HG03432 (cell line): ENCODE measurements at regions not wholly inside any gene's neighbourhood (a gene's known extent, or its start where the extent isn't known, plus 50 kb on each side); places are given as distances from the start of the nearest gene placed in this dataset.
"Not testable (repeated sequence)": the region's sequence is repeated elsewhere in the genome, so short reads cannot be mapped to it uniquely, and the experiment has no call there.

Experiments used
- ATAC-seq: cut with Tn5 transposase; IDR thresholded peaks from one replicate; pipeline ENCODE4 v1.9.1; 2021; ENCODE audit warnings: mild to moderate bottlenecking, moderate library complexity; ENCODE audit not compliant: unreplicated experiment

DNA sequence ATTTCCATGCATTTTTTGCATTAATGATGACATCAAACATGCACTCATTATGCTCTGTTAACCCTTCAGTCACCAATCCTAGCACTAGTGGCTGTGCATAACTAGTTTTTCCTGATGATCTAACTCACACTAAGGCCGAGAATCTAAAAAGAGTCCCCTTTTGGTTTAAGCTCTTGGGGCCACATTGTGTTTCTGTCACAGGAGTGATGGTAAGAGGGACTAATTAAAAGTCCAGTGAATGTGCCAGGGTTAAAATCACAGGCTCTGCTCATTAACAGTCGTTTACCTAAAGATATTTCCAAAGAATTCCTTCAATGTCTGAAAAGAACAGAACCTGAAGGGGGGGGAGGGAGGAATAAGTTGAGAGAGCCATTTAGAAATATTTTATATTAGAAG lies 359.0 kb upstream of the ANKRD30A start:
- ATAC-seq = no peak

DNA sequence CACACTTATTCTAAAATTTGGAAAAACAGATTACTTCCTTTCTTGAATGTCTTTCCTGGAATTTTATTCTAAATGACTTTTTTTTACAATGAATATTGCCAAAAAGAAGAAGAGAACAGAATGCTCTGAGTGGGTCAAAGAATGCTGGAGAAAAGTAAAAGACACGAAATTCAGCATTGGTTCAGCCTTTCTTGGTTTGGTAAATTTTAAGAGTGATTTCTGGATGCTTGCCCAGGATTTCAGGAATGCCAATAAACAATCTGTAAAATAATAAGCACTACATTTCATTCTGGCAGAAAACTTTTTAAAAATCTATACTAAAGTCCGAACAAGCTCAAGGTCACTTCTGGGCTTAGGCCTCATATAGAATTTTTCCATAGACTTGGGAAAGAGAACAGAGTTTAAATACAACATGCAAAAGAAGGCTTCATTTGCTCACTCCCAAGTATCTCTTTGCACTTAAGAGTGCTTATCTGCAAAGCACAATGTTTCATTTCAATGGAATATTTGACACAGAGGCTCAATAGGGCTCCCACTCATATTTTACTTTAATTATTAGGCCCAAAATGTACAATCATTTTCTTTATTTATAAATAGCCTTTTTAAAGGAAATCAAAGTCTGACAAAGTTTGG lies 359.5 kb upstream of the ANKRD30A start:
- no peak for ATAC-seq

DNA sequence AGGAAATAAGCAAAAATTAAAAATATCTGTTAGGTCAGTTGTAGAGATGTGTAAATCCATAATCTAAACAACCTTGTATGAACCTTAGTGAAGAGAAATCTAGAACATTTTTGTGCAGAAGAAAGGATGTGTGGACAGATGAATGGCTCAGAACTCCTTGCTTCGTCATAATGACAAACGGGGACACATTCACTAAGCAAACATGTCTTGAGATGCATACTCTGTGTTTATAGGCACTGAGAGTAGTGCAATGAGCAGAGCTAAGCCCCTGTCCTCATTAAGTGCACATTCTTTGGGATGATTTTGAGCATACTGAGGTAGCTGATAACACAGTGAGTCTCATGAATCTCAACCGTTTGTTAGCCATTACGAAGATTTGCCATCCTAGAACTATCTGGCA lies 360.6 kb upstream of the ANKRD30A start:
- ATAC-seq = no peak

- ATAC-seq = no peak
These were observed 364.3 kb upstream of the ANKRD30A start for GRCh38 chr10:36761121-36761520.

DNA sequence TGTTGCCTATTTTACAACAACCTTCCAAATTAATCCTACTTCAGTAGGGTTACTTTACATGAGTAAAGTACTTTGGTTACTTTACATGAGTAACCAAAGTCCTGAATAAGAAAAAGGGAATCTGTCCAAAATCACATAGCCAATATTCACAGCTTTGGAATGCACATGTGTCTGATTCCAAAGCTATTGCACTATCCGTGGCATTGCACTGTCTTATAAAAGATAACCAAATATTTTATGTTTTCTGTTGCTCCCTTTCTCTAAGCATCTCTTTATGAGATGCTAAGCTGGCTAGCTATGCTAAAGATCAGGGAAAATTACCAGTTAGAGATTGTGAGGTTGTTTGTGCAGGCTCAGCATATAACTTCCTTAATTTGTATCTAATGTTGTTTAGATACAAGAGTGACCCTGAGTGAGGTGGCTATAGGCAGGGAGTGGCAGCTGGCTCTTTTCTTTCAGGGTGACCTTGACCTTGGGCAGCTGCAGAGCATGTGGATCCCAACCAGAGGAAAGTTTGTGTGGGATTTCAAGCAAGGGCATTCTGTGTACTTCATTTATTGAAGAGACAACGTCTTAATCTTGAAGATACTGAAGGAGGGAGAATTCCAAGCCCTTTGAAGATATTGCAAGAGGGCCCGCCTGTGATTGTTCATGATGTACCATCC lies 366.1 kb upstream of the ANKRD30A start:
- ATAC-seq = no peak

GRCh38 chr10:36748128-36748871 lies 377.1 kb upstream of the ANKRD30A start:
- ATAC-seq = no peak

GRCh38 chr10:36739884-36740445 lies 385.4 kb upstream of the ANKRD30A start:
- no peak for ATAC-seq

DNA sequence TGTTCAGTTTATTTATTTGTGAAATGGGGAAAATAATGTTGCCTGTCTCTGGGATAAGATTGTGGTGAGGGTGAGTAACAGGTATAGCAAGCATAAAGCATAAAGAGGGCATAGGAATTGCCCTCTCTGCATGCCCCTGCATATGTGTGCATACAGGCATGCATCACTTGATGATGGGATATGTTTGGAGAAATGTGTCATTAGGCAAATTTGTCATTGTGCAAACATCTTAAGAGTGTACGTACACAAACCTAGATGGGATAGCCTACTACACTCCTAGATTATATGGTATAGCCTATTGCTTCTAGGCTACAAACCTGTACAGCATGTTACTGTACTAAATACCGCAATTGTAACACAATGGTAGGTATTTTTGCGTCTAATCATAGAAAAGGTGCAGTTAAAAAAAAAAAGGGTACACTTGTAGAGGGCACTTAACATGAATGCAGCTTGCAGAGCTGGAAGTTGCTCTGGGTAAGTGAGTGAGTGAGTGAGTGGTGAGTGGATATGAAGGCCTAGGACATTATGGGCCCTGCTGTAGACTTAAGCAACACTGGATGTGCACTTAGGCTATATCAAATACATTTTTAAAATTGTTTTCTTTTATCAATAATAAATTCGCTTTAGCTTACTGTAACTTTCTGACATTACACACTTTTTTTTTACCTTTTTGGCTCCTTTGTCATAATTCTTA lies 386.5 kb upstream of the ANKRD30A start:
- ATAC-seq = no peak

- no peak for ATAC-seq
These were observed 389.1 kb upstream of the ANKRD30A start for GRCh38 chr10:36736311-36736710.

DNA sequence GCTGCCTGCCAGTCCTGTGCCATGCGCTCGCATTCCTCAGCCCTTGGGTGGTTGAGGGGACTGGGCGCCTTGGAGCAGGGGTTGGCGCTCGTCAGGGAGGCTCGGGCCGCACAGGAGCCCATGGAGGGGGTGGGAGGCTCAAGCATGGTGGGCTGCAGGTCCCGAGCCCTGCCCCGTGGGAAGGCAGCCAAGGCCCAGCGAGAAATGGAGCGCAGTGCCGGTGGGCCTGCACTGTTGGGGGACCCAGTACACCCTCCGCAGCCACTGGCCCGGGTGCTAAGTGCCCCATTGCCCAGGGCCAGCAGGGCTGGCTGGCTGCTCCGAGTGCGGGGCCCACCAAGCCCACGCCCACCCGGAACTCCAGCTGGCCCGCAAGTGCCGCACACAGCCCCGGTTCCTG lies 390.8 kb upstream of the ANKRD30A start:
- not testable (repeated sequence) for ATAC-seq

DNA sequence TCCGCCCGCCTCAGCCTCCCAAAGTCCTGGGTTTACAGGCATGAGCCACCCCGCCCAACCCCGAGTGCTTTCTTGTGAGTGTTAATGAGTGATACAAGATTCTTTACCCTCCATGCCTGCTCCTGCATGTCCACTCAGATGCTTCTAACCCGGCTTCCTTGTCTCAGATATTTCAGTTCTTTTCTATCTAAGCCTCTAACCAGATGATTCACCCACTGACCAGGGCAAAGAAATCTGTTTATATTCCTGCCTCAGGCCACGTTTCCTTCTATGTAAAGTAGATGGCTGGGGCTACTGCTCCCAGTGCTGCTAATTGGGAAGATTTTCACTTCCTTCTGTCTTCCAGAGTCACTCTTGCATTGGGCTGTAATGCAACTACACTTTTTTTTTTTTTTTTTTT lies 395.1 kb upstream of the ANKRD30A start:
- ATAC-seq = no peak

GRCh38 chr10:36728626-36729025 lies 396.8 kb upstream of the ANKRD30A start:
- ATAC-seq = no peak

- no peak for ATAC-seq
These were observed 399.5 kb upstream of the ANKRD30A start for GRCh38 chr10:36725581-36726520.

DNA sequence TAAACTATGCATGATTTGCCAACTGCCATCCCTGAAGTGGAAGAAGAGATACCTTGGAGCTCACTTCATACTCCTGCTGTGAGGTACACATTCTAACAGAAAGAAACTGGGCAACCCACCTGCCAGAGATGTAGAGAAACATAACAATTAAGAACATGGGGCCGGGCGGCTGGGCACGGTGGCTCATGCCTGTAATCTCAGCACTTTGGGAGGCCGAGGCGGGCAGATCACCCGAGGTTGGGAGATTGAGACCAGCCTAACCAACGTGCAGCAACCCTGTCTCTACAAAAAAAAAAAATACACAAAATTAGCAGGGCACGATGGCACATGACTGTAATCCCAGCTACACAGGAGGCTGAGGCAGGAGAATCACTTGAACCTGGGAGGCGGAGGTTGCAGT lies 402.6 kb upstream of the ANKRD30A start:
- ATAC-seq = no peak

DNA sequence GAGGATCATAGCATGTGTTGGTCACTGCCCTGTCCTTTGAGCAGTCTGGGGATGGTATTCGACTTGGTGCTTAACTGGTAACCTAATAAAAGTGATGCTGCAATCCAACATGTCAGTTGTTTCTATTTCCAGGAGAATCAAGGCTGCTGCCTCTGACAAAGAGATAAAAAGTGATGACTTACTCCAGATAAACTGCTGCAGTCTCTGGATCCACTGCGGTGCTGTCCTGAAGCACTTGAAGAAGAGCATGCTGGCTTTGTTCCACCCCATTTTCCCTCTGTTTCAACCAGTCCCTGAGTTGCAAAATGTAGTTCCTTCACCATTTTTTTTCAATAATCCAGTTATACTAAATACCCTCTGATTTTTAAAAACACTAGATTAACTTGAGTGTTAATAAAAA lies 403.5 kb upstream of the ANKRD30A start:
- ATAC-seq = no peak

DNA sequence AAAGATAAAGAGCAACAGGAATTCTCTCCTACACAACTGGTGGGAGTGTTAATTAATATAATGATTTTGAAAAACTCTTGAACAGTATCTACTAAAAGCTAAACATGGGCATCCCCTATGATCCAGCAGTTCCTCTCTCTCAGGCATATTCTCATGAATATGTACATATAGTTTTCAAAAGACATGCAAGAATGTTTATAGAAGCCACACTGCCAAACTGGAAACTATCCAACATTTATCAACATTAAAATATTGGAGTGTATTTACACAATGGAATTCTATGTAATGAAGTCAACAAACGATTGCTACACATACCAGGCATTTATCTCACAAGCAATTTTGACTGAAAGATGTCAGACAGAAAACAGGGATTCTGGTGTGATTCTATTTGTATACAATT lies 404.5 kb upstream of the ANKRD30A start:
- no peak for ATAC-seq

DNA sequence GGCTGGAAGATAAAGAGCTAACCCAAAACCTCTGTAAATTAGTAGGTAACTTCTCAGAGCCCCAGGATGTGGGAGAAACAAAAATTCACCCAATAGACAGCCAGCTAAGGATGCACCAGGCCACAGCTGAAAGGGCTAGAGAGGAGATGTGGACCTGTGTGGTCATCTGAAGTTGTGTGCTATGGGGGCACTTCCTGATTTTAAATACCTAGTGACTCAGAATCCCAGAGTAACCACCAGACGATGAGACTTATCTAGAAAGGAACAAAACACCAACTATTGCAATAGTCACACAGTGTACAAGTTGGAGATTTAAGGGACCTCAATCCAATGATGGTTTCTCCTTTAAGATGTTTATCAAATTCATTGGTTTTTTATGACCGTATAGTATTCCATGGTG lies 408.3 kb upstream of the ANKRD30A start:
- ATAC-seq = no peak

DNA sequence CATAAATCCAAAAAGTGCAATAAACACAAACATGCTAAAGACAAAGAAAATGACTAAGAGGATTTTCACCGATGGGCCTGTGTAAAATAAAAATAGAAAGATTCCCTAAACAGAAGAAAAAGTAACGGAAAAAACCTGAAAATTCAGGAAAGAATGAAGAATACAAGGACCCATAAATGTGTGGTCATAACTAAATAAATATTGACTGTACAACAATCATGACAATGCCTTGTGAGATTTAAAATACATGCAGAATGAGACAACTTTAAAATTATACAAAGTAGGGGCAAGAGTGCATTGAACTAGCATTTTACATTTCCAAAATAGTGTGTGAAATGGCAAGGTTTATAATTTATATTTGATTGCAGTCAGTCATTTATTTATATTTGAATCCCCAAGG lies 409.1 kb upstream of the ANKRD30A start:
- no peak for ATAC-seq

DNA sequence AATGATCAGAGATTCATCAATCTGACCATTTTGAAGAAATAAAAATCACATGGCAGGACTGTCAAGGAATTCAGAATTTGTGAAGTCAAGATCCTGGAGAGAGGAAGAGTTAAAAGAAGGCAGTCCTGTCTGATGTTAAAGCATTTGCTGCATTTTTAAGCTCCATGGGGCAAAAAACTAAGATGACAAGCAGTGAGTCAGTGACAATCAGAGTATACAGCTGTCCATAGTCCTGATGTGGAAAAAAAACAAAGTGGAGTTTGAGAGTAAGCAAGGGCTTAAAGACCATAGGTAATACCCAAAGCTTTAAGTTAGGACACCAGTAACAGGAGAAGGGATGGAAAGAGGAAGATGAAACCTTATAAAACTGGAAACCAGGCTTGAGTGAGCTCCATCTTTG lies 412.7 kb upstream of the ANKRD30A start:
- no peak for ATAC-seq

DNA sequence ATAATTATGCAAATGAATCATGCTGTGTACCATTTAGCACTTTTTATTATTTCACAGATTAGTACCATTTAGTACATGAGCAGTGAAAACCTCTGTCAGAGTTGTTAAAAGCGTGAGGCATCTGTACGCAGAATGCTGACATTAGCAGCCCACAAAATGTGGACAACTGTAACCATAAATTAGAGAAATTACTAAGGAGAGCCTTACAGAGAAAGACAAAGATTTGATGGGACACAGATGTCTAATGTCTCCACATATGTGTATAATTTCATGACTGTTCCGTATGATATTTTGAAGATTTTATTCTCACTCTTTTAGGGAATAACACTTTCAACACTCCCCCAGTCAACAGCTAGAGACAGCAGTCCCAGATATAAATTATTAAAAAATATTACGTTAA lies 414.0 kb upstream of the ANKRD30A start:
- ATAC-seq = no peak
